ENCODE measurements at regions not wholly inside any gene's neighbourhood (a gene's known extent, or its start where the extent isn't known, plus 50 kb on each side); places are given as distances from the start of the nearest gene placed in this dataset.

- no peak for DNase-seq (ENCODE audit: extremely low read depth, low read depth, low spot score)
Observed at GRCh38 chr4:108567831-108568230, 52.5 kb upstream of the RPL34 start.

- no peak for DNase-seq (ENCODE audit: extremely low read depth, low read depth, low spot score)
Observed at GRCh38 chr4:108561116-108561515, 59.3 kb upstream of the RPL34 start.

- peak; percentile 51 for DNase-seq (ENCODE audit: extremely low read depth, low read depth, low spot score)
Observed at GRCh38 chr4:108560616-108561015, 59.8 kb upstream of the RPL34 start.

DNA sequence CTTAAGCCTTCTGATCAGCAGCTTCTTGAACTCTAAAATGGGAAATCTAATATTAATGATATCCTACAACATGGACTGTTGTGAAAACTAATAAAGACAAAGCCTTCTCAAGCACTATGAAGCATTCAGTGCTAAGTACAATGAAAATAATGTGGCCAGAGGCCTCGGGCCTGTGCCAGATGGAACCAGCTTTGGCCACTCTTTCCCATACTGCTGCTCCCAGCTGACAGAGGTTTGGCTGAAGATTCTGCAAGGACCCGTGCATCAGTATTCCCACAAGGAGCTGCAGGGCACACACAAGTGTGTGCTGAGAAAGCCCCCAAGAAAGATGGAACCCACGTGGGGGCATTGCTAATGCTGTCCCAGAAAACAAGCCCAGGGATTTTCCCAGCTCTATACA lies 60.5 kb upstream of the RPL34 start:
- DNase-seq (ENCODE audit: extremely low read depth, low read depth, low spot score) = no peak

DNA sequence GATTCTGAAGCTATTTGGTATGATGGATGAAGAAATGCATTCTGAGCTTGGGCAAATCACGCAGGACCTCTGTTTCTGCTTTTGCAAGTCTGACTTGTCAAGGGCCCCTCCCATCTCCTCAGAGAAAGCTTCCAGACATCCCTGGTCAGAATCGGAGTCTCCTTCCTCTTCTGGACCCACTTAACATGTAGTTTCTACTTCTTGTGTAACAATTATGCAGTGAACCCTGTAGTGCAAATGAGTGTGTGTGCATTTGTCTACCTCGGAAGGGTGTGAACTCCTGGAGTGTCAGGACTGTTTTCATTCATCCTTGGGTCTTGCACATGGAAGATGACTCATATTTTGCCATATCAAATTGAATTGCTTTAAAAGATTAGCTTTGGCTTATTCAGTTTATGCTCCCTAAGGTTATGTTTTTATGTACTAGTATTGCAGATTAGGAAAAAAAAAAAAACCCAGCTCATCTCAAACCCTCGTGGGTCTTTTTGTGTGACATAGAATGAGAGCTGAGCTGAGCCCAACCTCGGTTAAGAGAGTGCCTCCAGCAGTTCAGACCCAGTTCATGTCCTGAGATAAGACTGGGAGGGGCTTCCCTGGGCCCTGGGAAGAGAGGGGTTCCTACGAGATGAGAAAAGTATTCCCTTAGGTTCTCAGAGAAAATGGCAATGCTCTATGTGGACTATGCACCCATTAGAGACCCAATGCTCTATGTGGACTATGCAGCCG lies 61.1 kb upstream of the RPL34 start:
- DNase-seq (ENCODE audit: extremely low read depth, low read depth, low spot score) = no peak

DNA sequence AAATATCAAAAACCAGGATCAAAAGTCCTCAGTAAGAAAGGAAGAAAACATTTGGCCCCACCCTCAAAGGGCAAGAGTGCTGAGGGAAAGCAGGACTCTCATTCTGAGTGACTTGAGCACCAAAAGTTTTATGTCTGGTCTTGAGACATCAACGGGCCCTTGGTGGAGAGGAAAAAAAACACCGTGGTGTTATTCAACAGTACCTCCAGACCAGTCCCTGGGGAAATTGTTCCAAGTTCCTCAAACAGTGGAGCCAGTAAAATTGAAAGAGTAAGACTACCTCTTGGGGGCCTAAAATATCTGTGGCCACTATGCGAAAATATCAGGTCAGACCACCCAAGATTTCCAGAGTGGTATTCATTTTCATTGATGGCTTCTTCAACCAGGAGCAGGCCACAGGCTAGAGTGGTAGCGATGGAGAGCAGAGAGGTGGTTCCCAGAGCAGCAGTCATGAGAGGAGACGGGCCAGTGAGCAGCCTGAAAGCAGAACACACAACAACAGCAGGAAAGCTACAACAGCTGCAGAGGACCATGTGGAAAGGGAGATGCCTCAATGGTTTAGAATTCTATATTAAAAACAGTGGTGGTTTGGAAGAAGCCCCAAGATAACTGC lies 63.7 kb upstream of the RPL34 start:
- DNase-seq (ENCODE audit: extremely low read depth, low read depth, low spot score) = no peak

GRCh38 chr4:108556166-108556565 lies 64.2 kb upstream of the RPL34 start:
- DNase-seq (ENCODE audit: extremely low read depth, low read depth, low spot score) = no peak

GRCh38 chr4:108555701-108556100 lies 64.7 kb upstream of the RPL34 start:
- no peak for DNase-seq (ENCODE audit: extremely low read depth, low read depth, low spot score)

GRCh38 chr4:108547682-108548081 lies 72.7 kb upstream of the RPL34 start:
- no peak for DNase-seq (ENCODE audit: extremely low read depth, low read depth, low spot score)

DNA sequence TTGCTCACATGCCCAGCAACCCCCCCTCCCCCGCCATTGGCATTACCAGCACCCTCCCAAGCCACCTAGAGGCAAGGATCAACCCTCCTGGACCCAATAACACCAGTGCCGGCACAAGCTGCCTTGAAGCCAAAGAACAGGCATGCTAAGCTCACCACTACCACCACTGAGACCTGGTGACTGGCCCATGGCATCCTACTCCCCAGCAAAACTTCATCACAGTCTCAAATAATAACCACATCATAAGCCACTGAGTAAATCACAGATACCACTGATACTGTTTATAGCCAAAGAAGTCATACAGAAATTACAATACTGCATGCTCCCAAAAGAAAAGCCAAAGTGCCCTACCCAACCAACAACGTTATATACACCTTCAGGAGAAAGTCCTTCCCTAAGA lies 73.6 kb upstream of the RPL34 start:
- no peak for DNase-seq (ENCODE audit: extremely low read depth, low read depth, low spot score)

DNA sequence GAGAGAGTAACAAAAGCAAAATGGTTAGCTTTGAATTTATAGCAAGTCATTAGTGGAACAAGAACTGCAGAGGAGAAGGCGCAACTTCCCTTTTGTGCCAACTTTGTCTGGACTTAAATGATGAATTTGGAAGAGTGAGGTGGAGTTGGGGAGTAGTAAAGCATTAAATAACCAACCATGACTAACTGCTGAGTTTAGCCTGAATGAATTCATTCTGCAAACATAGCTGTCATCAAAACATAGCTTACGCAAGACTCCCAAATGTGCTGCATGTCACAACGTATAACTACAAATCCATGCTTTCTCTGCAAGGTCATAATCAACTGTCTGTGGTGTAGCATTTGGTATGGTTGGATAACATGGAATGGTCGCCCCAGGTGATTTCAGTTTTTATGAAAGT lies 75.9 kb upstream of the RPL34 start:
- no peak for DNase-seq (ENCODE audit: extremely low read depth, low read depth, low spot score)

DNA sequence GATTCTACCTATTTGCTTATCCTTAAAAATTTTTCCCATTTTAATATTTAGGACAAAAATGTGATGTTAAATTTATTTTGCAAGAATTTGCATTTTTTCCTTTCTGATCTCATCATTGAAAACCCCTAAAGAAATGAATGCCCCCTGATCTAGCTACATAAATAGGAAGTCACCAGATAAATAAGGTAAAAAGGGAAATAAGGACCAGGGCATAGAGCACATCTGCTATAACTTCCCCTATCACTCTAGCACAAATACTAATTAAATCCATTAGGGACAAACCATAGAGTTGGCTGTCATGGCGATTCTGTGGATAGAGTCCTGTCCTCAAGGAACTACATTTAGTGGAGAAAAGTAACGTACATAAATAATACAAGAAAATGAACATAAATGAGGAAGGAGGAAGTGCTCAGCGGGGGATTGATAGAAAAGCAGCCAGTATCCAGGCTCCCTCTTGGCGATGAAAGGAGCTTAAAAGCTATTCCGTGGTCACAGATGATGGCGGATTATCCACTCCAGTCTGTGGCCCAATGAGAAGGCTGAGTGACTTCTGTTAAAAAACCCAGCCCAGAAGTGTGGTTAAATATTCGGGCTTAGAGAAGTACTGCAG lies 76.9 kb upstream of the RPL34 start:
- DNase-seq (ENCODE audit: extremely low read depth, low read depth, low spot score) = no peak

DNA sequence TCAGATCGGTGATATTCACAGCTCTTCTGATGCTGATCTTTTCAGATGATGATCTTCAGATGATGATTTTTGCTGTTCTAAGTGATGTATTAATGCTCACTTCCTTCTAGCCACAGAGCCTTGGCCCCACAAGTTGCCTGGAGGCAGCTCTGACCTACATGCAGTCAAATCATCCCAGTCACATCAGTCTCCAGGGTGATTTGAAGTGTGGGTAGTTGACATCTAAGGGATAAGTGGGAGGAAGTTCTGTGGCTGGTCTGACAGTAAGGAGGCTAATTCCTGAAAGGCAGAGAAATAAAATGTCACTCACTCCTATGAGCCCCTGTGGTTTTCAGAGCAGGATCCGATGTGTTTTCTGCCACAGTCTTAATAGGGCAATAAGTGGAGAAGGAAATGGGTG lies 79.8 kb upstream of the RPL34 start:
- DNase-seq (ENCODE audit: extremely low read depth, low read depth, low spot score) = no peak

- DNase-seq (ENCODE audit: extremely low read depth, low read depth, low spot score) = no peak
Observed at GRCh38 chr4:108536577-108536976, 83.8 kb upstream of the RPL34 start.

- DNase-seq (ENCODE audit: extremely low read depth, low read depth, low spot score) = no peak
Observed at GRCh38 chr4:108535757-108536156, 84.6 kb upstream of the RPL34 start.

- DNase-seq (ENCODE audit: extremely low read depth, low read depth, low spot score) = no peak
Observed at GRCh38 chr4:108533876-108534275, 86.5 kb upstream of the RPL34 start.

- no peak for DNase-seq (ENCODE audit: extremely low read depth, low read depth, low spot score)
Observed at GRCh38 chr4:108533245-108533844, 87.0 kb upstream of the RPL34 start.

GRCh38 chr4:108532738-108533137 lies 87.6 kb upstream of the RPL34 start:
- DNase-seq (ENCODE audit: extremely low read depth, low read depth, low spot score) = no peak

- DNase-seq (ENCODE audit: extremely low read depth, low read depth, low spot score) = no peak
Observed at GRCh38 chr4:108532187-108532586, 88.2 kb upstream of the RPL34 start.

- DNase-seq (ENCODE audit: extremely low read depth, low read depth, low spot score) = no peak
Observed at GRCh38 chr4:108531461-108531860, 88.9 kb upstream of the RPL34 start.

DNA sequence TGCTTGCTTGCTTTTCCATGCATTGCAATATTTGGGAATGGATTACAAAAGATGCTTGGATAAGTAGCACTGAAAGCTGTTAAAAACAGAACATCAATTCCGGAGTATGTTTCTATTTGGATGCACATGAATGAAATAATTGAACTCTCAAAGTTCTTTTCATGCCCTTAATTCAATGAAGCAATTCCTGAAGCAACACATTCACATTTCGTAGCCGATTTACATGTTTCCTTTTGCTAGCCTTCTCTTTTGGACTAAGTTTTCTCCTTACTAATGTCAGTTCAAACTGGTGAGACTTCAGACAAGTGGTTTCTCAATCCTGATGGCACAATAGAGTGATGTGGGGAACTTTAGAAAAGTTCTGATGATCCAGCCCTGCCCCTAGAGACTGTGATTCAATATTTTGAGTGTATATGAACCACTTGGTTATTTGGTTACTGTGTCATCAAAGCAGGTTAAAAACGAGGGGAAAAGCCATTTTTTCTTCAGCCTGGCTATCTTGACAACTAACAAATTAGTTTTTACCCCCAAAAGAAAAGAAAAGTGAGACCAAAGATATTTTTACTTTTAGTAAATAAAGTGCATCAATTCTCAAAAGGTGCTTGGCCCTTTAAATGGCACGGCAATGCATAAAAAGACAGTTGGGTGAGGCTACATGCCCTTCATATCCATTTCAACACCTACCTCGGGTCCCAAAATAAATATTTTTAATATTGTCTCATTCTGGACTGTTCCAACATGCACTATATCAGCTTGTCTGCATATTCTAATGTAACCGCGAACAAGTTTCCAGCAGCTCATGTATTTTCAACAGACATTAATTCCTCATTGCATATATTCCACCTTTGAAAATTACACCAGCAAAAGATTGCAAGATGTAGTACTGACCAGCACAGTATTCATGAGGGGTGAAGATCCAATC lies 90.1 kb upstream of the RPL34 start:
- DNase-seq (ENCODE audit: extremely low read depth, low read depth, low spot score) = no peak

Measured in glomerular endothelial cell (primary cell).